Aorta (tissue), 5 donors: ENCODE measurements at regions not wholly inside any gene's neighbourhood (a gene's known extent, or its start where the extent isn't known, plus 50 kb on each side); places are given as distances from the start of the nearest gene placed in this dataset.
"Not testable (repeated sequence)": the region's sequence is repeated elsewhere in the genome, so short reads cannot be mapped to it uniquely, and the experiment has no call there.

ENCODE experiments used
- ATAC-seq: fragments of 200-7000 bp; cut with Tn5 transposase; one replicate; pipeline ENCODE4 v1.9.1; 2022; ENCODE audit warnings: moderate library complexity; ENCODE audit not compliant: low FRiP score
- DNase-seq, 2 donors: peaks; one replicate each; pipeline ENCODE4 v3.0.0-alpha.2; 2020
- H3K27ac ChIP-seq, 2 donors: one replicate each; pipeline ENCODE4 v1.5.1; 2013; ENCODE audit warnings: low read length in 2 of 2, mild to moderate bottlenecking in 2 of 2, moderate library complexity in 2 of 2, control low read depth in 1 of 2, inconsistent platforms in 1 of 2, low read depth in 1 of 2
- H3K27me3 ChIP-seq, 2 donors: one replicate each; pipeline ENCODE4 v1.6.1; 2013; ENCODE audit warnings: control low read depth in 1 of 2, low read length in 1 of 2, mild to moderate bottlenecking in 1 of 2, moderate library complexity in 1 of 2; ENCODE audit not compliant: insufficient read depth in 2 of 2, control insufficient read depth in 1 of 2
- H3K36me3 ChIP-seq, 2 donors: one replicate each; pipeline ENCODE4 v1.6.1; 2013; ENCODE audit warnings: control low read depth in 1 of 2, low read length in 1 of 2, mild to moderate bottlenecking in 1 of 2; ENCODE audit not compliant: insufficient read depth in 2 of 2, control insufficient read depth in 1 of 2
- H3K4me1 ChIP-seq, 2 donors: one replicate each; pipeline ENCODE4 v1.6.1; 2013; ENCODE audit warnings: low read length in 2 of 2, control low read depth in 1 of 2, mild to moderate bottlenecking in 1 of 2, moderate library complexity in 1 of 2; ENCODE audit not compliant: insufficient read depth in 2 of 2, control insufficient read depth in 1 of 2
- H3K4me3 ChIP-seq, 2 donors: one replicate each; pipeline ENCODE4 v1.5.1; 2013; ENCODE audit warnings: low read length in 2 of 2, control low read depth in 1 of 2, mild to moderate bottlenecking in 1 of 2
- H3K9me3 ChIP-seq: one replicate; pipeline ENCODE4 v1.6.1; 2013; ENCODE audit warnings: mild to moderate bottlenecking, low read length; ENCODE audit not compliant: control insufficient read depth
- WGBS, 2 donors: extraction: QIAGEN DNeasy Blood & Tissue Kit; methylation state at CpG; one replicate each; pipeline ENCODE4 v1.1.7; 2013; 5-methylcytosine and 5-hydroxymethylcytosine counted together
- intact Hi-C, 2 donors: fragments of 100-400 bp; cut with DNase I; formaldehyde crosslinking; loops; one replicate each; pipeline versions ENCODE4 v1.14.2 to v1.15.0; 2022
- donor health status: healthy with polysubstance abuse.
- donor health status: Bipolar disorder and iron deficiency.
- donor health status: DM: no; HTN: no; CAD: no.
- donor health status: DM: no; HTN: no; CAD: no.
- donor health status: DM: yes; HTN: yes; CAD: no.

- DNase-seq (no peak), ATAC-seq (no peak)
- Histone ChIP-seq H3K4me3 (no peak overlapping the region), H3K27me3 (no peaks in the 10 kb centered on the region), H3K36me3 (no peaks in the 10 kb centered on the region), H3K9me3 (peaks cover 1% of the 10 kb centered on the region), H3K4me1 (no peaks in the 10 kb centered on the region), H3K27ac (no peak overlapping the region)
- WGBS, 2 donors, result 71 to 80% methylated on average over 11 of the region's 11 CpGs
- intact Hi-C loops, result no loop called here
Observed at GRCh38 chr2:136319651-136320050, 201.7 kb upstream of the CXCR4 start.

- 17 to 30% methylated on average over 2 of the region's 2 CpGs for WGBS, 2 donors
- Histone ChIP-seq H3K27me3 (no peaks in the 10 kb centered on the region), H3K4me1 (no peaks in the 10 kb centered on the region), H3K27ac (no peak overlapping the region), H3K4me3 (no peak overlapping the region), H3K36me3 (no peaks in the 10 kb centered on the region), H3K9me3 (peaks cover 1% of the 10 kb centered on the region)
- ATAC-seq, result no peak
- intact Hi-C loops, result no loop called here
- no peak for DNase-seq
Observed at GRCh38 chr2:136319237-136319636, 201.3 kb upstream of the CXCR4 start.

- H3K4me1 ChIP-seq, result no peaks in the 10 kb centered on the region
- no peaks in the 10 kb centered on the region for H3K27me3 ChIP-seq
- H3K9me3 ChIP-seq, result peaks cover 1% of the 10 kb centered on the region
- intact Hi-C loops, result no loop called here
- no peak overlapping the region for H3K4me3 ChIP-seq
- H3K36me3 ChIP-seq, result no peaks in the 10 kb centered on the region
- no peak overlapping the region for H3K27ac ChIP-seq
- DNase-seq (no peak), ATAC-seq (no peak)
Observed at GRCh38 chr2:136314240-136314639, 196.3 kb upstream of the CXCR4 start.

GRCh38 chr2:136312568-136312967 lies 194.6 kb upstream of the CXCR4 start:
- H3K36me3 ChIP-seq, intact Hi-C loops, H3K27ac ChIP-seq, H3K4me1 ChIP-seq, H3K27me3 ChIP-seq, H3K4me3 ChIP-seq, H3K9me3 ChIP-seq, ATAC-seq, DNase-seq: not testable (repeated sequence)
- 81 to 91% methylated on average over 1 of the region's 1 CpG for WGBS, 2 donors

GRCh38 chr2:136310797-136311603 lies 193.1 kb upstream of the CXCR4 start:
- Histone ChIP-seq H3K4me3 (no peak overlapping the region), H3K27ac (no peak overlapping the region), H3K4me1 (no peaks in the 10 kb centered on the region), H3K9me3 (no peaks in the 10 kb centered on the region), H3K27me3 (no peaks in the 10 kb centered on the region), H3K36me3 (no peaks in the 10 kb centered on the region)
- DNase-seq (no peak), ATAC-seq (no peak)
- 40 to 60% methylated on average over 11 of the region's 11 CpGs for WGBS, 2 donors
- intact Hi-C loops, result no loop called here

GRCh38 chr2:136310005-136310495 lies 192.1 kb upstream of the CXCR4 start:
- Histone ChIP-seq H3K4me3 (no peak overlapping the region), H3K27me3 (no peaks in the 10 kb centered on the region), H3K9me3 (no peaks in the 10 kb centered on the region), H3K36me3 (no peaks in the 10 kb centered on the region), H3K27ac (no peak overlapping the region), H3K4me1 (no peaks in the 10 kb centered on the region)
- DNase-seq (no peak), ATAC-seq (no peak)
- 42 to 50% methylated on average over 10 of the region's 10 CpGs for WGBS, 2 donors
- intact Hi-C loops, result no loop called here

GRCh38 chr2:136308611-136309010 lies 190.7 kb upstream of the CXCR4 start:
- Histone ChIP-seq H3K4me1 (no peaks in the 10 kb centered on the region), H3K9me3 (no peaks in the 10 kb centered on the region), H3K36me3 (no peaks in the 10 kb centered on the region), H3K4me3 (no peak overlapping the region), H3K27ac (no peak overlapping the region), H3K27me3 (no peaks in the 10 kb centered on the region)
- intact Hi-C loops, result no loop called here
- 49 to 52% methylated on average over 1 of the region's 1 CpG for WGBS, 2 donors
- no peak for ATAC-seq
- no peak for DNase-seq

- Histone ChIP-seq H3K9me3 (no peaks in the 10 kb centered on the region), H3K36me3 (no peaks in the 10 kb centered on the region), H3K4me1 (no peaks in the 10 kb centered on the region), H3K27ac (no peak overlapping the region), H3K27me3 (no peaks in the 10 kb centered on the region), H3K4me3 (no peak overlapping the region)
- intact Hi-C loops, result no loop called here
- no peak for DNase-seq
- WGBS, 2 donors, result 55 to 59% methylated on average over 2 of the region's 2 CpGs
- no peak for ATAC-seq
Observed at GRCh38 chr2:136306836-136307235, 188.9 kb upstream of the CXCR4 start.

- Histone ChIP-seq H3K27ac (no peak overlapping the region), H3K4me1 (no peaks in the 10 kb centered on the region), H3K4me3 (no peak overlapping the region), H3K9me3 (no peaks in the 10 kb centered on the region), H3K36me3 (no peaks in the 10 kb centered on the region), H3K27me3 (no peaks in the 10 kb centered on the region)
- DNase-seq, result no peak
- 67 to 77% methylated on average over 7 of the region's 7 CpGs for WGBS, 2 donors
- ATAC-seq, result no peak
- intact Hi-C loops, result no loop called here
Observed at GRCh38 chr2:136305517-136306192, 187.7 kb upstream of the CXCR4 start.
